HG02970 (cell line): ENCODE measurements at regions not wholly inside any gene's neighbourhood (a gene's known extent, or its start where the extent isn't known, plus 50 kb on each side); places are given as distances from the start of the nearest gene placed in this dataset.

ENCODE experiments used
- ATAC-seq: cut with Tn5 transposase; IDR thresholded peaks from one replicate; pipeline ENCODE4 v1.9.1; 2021; ENCODE audit warnings: mild to moderate bottlenecking, moderate library complexity, moderate number of reproducible peaks; ENCODE audit not compliant: unreplicated experiment, low FRiP score

GRCh38 chr20:24718277-24718676 is 230.8 kb upstream of the CST7 start:
- no peak for ATAC-seq

DNA sequence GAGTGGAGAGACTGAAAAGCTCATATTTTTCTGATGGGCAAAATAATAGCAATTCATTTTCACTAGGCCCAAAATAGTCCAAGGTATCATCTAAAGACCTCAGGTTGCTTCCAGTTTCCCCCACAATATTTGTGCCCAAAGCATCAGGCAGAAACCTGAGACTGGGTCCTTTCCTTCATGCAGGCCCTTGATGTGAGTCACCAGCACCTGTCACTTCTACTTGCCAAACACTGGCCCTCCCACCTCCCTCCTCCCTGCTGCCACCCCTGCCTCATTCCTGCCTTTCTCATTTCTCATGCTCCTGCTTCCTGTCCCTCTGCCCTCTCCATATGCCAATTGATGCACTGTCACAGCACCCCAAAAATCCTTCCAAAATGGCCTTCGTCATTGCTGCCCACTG is 230.4 kb upstream of the CST7 start:
- no peak for ATAC-seq

GRCh38 chr20:24720957-24721356 is 228.1 kb upstream of the CST7 start:
- ATAC-seq: no peak

DNA sequence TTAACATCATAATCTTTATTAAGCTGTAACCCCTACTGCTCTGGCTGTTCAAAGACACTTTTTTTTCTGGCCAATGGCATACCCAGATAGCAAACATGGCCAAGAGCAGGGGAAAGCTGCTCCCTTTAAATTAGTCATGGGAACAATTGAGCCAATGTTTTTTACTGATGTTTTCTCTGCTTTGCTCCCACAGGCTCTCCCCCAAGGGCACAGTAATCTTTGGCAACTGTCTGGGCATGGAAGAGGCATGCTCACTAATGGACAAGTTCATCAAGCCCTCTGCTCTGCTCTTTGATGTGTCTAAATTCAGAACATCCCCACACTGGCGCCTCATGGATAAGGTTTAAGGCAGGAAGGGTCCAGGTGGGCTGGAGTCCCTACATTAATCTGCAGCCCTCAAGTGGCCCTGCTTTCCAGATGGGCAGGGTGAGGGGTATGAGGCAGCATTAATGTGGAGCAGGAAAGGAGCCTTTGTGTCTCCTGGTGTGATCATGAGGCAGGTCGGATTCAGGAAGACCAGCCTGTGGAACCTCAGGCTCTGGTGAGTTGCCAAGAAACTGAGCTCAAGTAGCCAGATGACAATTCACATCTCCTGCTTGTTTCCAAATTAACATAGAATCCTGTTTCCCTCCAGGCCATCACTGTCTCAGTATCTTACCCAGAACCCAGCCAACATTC is 227.0 kb upstream of the CST7 start:
- no peak for ATAC-seq

DNA sequence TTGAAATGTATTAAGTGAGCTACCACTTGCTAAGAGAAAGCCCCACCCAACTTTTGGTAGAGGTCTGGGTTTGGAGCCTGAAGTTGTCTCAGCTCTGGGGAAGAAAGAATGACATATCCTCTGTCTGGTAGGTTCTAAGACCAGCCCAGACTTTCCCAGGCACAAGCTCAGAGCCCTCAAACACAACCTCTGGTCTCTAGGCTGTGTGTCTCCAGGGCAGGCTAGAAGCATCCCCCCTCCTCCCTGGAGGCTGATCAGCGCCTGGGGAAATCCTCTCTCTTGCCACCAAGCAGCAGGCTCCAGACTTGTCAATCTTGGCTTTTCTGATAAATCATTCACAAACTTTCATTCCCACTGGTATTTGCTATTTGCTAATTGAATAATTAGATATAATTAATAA is 226.5 kb upstream of the CST7 start:
- no peak for ATAC-seq

GRCh38 chr20:24723186-24723585 is 225.9 kb upstream of the CST7 start:
- no peak for ATAC-seq

DNA sequence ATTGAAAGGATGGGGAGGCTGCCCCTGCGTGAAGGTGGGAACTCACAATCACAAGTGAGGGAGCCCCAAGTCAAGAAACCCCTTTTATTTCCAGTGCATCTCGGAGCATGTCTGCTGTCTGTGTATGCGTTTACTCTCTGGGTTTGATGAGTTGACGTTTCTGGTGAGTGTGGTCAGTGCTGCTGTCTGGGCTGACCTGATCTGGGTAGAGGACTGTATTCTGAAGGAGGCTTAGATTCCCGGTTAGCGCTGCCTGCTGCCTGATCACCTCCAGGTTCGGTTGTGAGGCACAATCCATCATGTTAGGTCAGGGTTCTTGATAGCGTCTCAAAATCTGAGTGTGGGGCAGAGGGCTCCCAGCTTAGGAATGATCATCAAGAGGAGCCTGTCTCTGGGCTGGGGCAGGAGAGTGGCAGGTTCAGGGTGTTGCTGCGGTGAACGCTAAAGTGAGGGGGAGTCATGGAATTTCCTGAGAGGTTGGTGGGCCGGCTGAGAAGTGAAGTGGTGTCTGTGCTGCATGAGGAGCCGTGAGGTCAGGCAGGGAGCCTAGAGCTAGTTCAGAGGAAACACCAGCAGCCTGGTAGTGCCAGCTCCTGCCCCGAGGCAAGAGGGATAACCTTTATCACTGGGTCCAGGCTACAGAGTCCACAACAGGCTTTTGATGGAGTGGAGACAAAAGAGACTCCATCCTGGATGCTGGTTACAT is 225.3 kb upstream of the CST7 start:
- ATAC-seq: no peak

- no peak for ATAC-seq
Measured at GRCh38 chr20:24724982-24725533, 224.0 kb upstream of the CST7 start.

DNA sequence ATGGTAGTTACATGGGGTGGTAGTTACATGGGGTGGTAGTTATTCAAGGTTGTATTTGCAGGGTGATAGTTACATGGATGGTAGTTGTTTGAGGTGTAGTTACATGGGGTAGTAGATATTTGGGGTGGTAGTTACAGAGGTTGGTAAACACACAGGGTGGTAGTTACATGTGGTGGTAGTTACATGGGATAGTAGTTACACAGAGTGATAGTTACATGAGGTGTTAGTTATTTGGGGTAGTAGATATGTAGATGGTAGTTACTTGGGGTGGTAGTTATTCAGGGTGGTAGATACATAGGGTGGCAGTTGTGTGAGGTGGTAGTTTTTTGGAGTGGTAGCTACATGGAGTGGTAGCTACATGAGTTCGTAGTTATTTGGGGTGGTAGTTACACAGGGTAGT is 221.3 kb upstream of the CST7 start:
- no peak for ATAC-seq

DNA sequence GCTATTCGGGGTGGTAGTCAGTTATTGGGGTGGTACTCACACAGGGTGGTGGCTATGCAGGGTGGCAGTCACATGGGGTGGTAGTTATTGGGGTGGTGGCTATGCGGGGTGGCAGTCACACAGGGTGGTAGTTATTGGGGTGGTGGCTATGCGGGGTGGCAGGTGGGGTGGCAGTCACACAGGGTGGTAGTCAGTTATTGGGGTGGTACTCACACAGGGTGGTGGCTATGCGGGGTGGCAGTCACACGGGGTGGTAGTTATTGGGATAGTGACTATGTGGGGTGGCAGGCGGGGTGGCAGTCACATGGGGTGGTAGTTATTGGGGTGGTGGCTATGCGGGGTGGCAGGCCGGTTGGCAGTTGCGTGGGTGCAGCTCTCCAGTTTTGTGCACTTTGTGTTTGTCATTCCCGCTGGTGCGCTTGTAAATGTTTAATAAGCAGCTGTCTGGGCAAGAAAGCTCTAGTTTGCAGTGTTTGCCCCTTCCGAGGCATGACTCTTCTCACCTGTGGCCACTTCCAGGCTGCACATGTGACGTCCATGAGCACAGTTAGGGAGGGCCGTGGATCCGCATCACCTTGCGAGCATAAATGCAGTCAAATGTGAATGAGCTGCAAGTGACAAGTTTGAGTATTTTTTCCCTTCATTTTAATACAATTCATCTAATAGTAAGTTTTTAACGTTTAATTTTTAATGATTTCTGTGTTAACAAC is 219.0 kb upstream of the CST7 start:
- no peak for ATAC-seq

DNA sequence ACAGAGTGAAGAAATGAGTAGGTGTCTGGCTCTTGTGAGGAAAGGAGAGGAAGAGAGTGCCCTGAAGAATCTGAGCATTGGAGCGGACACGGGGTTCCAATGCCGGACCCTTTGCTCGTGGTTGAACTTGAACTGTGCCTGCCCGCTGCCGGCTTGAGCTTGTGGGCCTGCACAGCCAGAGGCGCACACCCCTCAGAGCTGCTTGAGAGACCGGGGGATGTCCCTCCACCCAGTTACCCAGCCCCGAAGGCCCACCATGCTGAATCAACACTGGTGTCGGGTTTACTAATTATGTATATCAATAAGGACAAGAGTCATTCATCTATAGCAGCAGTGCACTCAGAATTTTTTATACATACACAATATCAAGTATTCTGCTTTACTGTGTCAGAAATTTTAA is 218.3 kb upstream of the CST7 start:
- ATAC-seq: no peak

DNA sequence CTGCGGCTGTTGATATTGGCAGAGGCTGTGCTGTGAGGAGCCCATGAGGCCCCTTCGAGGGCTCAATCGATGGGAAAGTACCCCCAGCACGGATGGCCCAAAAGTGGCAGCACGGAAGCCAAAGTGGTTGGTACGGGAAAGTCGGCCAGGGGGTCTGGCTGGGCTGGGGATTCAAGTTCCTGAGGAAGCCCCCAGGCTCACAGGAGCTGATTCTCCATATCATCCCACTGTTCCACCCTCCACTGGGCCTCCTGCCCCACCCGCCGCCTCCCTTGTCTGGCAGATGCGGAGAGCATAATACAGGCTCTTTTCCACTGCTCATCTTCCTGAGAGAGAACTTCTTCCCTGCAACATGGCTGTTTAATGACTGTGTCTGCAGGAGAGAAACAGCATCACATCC is 217.8 kb upstream of the CST7 start:
- no peak for ATAC-seq

- ATAC-seq: no peak
Measured at GRCh38 chr20:24732076-24732475, 217.0 kb upstream of the CST7 start.

DNA sequence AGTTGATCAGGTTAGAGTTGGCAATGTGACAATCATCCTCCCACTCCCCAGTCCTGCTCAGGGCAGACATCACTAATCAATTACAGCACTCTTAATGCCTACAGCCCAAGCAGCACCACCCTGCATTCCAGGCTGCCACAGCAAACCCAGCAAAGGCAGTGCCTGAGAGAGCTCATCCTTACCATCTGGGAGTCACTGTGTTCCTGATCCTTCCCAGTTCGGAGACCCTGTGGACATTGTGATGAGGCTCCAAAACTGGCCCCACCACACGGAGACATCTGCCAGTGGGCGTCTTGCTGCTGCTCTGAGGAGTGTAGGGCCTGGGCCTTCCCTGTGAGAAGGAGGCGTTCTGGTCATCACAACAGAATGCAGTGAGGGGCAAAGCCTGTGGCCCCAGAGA is 216.5 kb upstream of the CST7 start:
- no peak for ATAC-seq

DNA sequence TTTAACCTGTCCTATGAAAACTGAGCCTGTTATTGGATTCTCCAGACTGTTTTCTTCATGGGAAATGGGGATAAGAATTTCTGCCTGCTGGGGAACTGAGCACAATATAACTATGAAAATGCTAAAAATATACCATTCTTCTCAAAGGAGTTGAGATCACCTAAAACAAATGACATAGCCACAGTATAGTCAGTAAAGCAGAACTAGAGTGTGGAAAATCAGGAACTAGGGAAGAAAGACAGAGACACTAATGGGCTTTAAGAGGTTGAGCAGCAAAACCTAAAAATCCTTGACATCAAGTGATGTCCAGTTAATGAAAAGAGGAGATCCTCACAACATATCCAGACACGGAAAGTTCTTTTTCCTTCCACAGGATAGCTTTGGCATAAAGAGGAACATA is 215.7 kb upstream of the CST7 start:
- ATAC-seq: no peak

- ATAC-seq: no peak
Measured at GRCh38 chr20:24734139-24734538, 214.9 kb upstream of the CST7 start.

DNA sequence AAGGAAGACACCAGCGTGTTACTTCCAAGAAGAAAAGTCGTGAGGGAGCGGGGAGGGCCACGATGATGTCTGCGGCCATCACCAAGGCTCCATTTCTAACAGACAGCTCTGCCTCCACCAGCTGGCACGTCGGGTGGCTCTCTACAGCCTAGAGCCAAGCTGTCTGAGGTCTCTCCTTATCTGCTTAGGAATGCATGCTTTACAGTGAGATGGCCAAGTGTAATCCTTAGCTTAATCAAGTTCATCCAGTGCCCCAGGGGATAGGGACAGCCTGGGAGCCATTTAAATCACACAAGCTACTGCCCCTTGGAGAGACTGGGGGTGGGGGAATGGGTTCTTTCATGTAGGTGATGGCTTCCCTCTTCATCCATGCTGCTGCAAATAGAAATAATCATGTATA is 213.8 kb upstream of the CST7 start:
- ATAC-seq: no peak

DNA sequence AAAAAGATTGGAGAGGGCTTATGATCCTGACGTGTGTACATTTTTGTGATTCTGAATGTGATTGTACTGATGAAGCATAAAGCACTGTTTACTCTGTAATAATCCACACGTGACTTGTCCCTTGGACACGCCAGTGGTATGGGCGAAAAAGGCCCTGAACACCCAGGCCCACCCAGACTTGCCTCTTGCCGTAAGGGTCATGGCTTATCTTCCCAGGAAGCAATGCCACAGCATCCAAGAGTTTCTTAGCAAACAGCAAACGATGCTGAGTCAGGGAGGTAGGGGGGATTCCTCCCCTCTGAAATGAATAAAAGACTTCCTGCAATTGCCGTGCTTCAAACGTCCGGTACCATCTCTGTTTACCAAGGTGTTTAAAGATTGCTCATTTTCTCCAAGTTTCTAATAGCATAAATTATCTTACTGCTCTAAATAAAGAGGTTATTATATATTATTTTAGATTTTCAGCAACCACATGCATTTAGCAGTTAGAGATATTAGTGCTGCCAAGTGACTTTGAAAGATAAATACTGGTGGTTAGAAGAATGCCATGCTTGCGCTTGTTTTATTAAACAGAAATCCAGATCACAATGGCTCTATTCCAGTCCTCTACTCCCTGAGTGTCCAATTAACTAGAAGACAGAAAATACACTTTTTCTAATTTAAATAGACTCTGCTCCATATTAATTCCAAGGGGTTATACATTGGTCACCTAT is 212.8 kb upstream of the CST7 start:
- ATAC-seq: no peak

DNA sequence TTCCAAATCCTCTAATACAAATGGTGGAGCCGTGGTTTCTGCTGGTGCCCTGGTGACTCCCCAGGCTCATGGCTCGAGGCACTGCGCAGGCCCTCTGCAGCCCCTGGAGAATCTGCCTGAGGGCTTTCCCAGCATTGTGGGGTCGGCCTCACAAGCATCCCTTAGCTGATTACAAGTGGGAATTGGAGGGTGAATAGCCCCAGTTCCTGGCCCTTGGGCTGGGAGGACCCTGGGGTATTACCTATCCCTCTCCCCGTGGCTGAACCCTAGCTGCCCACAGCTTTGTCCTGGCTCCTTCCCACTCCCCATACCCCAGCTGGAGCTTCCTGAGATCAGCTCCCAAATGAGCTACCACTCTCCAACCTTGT is 212.2 kb upstream of the CST7 start:
- ATAC-seq: no peak

DNA sequence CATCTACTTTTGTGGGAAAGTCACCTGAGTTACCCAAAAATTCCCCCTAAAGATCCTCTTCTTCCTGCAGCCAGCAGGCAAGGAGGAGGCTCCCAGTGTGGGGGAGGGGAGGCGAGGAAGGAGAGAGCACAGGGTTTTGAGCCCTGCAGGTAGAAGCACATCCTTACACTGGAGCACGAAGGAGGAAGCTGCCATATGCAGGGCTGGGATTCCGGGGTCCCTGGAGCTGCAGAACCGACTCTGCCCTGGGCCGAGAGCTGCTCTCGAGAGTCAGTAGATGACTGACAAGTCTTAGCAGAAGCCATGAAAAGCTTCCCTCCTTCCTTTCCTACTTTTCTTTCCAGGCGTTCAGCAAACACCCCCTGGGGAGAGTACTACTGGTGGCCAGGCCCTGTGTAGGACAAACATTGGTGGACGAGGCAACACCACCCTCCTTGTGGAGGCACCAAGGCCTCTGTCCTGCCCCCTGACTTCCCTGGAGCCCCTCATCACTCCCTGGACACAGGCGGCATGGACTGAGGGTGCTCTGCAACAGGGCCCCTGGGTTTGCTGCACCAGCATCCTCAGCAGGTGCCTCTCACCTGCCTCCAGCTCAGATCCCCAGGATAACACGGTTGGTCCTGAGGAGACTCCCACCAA is 211.7 kb upstream of the CST7 start:
- no peak for ATAC-seq
